OCI-LY1 (cell line): ENCODE measurements at regions not wholly inside any gene's neighbourhood (a gene's known extent, or its start where the extent isn't known, plus 50 kb on each side); places are given as distances from the start of the nearest gene placed in this dataset.

Experiments
- H2AFZ ChIP-seq: fragments of 200-600 bp; sonication (generic), shearing (Covaris generic); 2 replicates; pipeline ENCODE4 v1.6.0; 2014; ENCODE audit warnings: antibody characterized with exemption, mild to moderate bottlenecking, low read length
- H3F3A ChIP-seq: fragments of 200-600 bp; sonication (generic), shearing (Covaris generic); 2 replicates; pipeline ENCODE4 v1.6.0; 2014; ENCODE audit warnings: mild to moderate bottlenecking, antibody characterized with exemption, low read length, moderate library complexity; ENCODE audit not compliant: insufficient read depth
- H3K27ac ChIP-seq: fragments of 200-600 bp; sonication (generic); 2 replicates; pipeline ENCODE4 v1.5.1; 2014; ENCODE audit warnings: low read length, mixed run types, mild to moderate bottlenecking, low read depth; ENCODE audit not compliant: poor library complexity, severe bottlenecking
- H3K27me3 ChIP-seq: fragments of 200-600 bp; sonication (generic); 2 replicates; pipeline ENCODE4 v1.6.0; 2014; ENCODE audit warnings: antibody characterized with exemption, mild to moderate bottlenecking, low read length, moderate library complexity; ENCODE audit not compliant: insufficient read depth
- H3K36me3 ChIP-seq: fragments of 200-600 bp; sonication (generic); 2 replicates; pipeline ENCODE4 v1.6.1; 2014; ENCODE audit warnings: mild to moderate bottlenecking, antibody characterized with exemption, low read length, moderate library complexity, mixed read lengths; ENCODE audit not compliant: insufficient read depth
- H3K4me1 ChIP-seq: fragments of 200-600 bp; sonication (generic); 2 replicates; pipeline ENCODE4 v1.5.1; 2014; ENCODE audit warnings: mild to moderate bottlenecking, low read length, moderate library complexity; ENCODE audit not compliant: insufficient read depth, severe bottlenecking
- H3K4me2 ChIP-seq: fragments of 200-600 bp; sonication (generic), shearing (Covaris generic); 2 replicates; pipeline ENCODE4 v1.6.1; 2014; ENCODE audit warnings: low read length
- H3K4me3 ChIP-seq: fragments of 200-600 bp; sonication (generic); 2 replicates; pipeline ENCODE4 v1.5.1; 2014; ENCODE audit warnings: low read length, low read depth, mild to moderate bottlenecking, mixed read lengths; ENCODE audit not compliant: poor library complexity, severe bottlenecking
- H3K79me2 ChIP-seq: fragments of 200-600 bp; shearing (Covaris generic); 2 replicates; pipeline ENCODE4 v1.6.1; 2016; ENCODE audit warnings: mixed run types, low read length, mixed read lengths; ENCODE audit not compliant: insufficient read depth
- H3K9ac ChIP-seq: fragments of 200-600 bp; sonication (generic), shearing (Covaris generic); 2 replicates; pipeline ENCODE4 v1.6.1; 2014; ENCODE audit warnings: mild to moderate bottlenecking, low read length, mixed read lengths
- H3K9me2 ChIP-seq: fragments of 200-600 bp; sonication (generic), shearing (Covaris generic); 2 replicates; pipeline ENCODE4 v1.6.1; 2014; ENCODE audit warnings: low read depth, mild to moderate bottlenecking, low read length, mixed read lengths
- H3K9me3 ChIP-seq: fragments of 200-600 bp; shearing (Covaris generic); 2 replicates; pipeline ENCODE4 v1.6.1; 2014; ENCODE audit warnings: low read length, mixed read lengths
- H4K20me1 ChIP-seq: fragments of 200-600 bp; sonication (generic), shearing (Covaris generic); 2 replicates; pipeline ENCODE4 v1.6.0; 2016; ENCODE audit warnings: mild to moderate bottlenecking, low read length; ENCODE audit not compliant: insufficient read depth
- EZH2 ChIP-seq: fragments of 200-600 bp; sonication (generic), shearing (Covaris generic); IDR thresholded peaks from 2 replicates; pipeline ENCODE4 v1.8.0; 2017; ENCODE audit warnings: borderline replicate concordance, mixed run types, mild to moderate bottlenecking, antibody characterized with exemption, low read length, moderate library complexity, mixed read lengths
- TF ChIP-seq, protein P1 (sequence below): fragments of 200-600 bp; sonication (generic), shearing (Covaris generic); IDR thresholded peaks from 2 replicates; pipeline ENCODE4 v1.5.1; 2017; ENCODE audit warnings: mild to moderate bottlenecking, antibody characterized with exemption, low read length, moderate library complexity, mixed read lengths

DNA sequence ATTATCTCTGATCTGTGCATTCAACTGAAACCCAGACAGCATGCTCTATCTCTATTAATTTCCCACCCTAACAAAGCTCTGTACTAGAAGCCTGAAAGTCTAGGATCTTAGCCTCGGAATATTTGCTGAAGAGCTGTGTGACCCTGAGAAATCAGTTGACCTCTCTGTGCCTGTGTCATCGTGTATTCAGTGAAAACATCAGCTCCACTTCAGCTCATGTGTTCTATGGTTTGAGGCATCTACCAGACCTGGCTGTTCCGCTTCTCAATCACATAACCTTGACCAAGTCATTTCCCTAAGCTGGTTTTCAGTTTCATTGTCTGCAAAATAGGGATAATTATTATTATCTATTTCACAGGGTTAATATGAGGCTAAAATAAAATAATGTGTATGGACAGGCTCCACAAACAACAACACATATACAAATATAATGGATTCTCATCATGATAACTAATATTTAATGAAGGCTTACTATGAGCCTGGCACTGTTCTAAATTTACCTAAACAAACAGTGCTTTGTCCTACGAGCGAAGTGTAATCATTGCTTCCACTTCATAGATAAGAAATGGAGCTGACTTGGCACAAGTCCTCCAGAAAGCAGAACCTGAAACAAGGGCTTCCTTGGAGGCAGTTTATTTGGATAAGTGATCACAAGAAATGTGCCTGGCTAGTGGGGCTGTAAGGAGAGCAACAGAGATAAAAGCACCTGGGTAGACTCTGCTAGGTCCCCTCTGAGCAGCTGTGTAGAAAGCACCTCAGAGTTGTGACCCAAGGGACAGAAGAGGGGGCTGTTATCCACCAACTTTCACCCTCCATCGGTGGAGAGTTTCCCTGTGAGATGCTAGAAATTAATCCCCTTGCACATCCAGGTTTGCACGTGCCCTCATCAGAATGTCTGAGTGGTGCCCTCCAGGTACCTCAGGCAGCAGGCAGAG lies 356.9 kb downstream of the RAB28 start:
- Histone ChIP-seq H3K36me3 (no peaks in the 10 kb centered on the region), H3K9me2 (no peaks in the 10 kb centered on the region), H3K4me3 (no peak overlapping the region), H3K79me2 (no peaks in the 10 kb centered on the region), H3K27me3 (no peaks in the 10 kb centered on the region), H3K4me2 (no peak overlapping the region), H3K9me3 (no peaks in the 10 kb centered on the region), H3K4me1 (no peaks in the 10 kb centered on the region), H3F3A (no peaks in the 10 kb centered on the region), H3K9ac (no peak overlapping the region), H2AFZ (no peak overlapping the region), H3K27ac (no peak overlapping the region), H4K20me1 (no peaks in the 10 kb centered on the region)
- TF ChIP-seq, protein P1, sequence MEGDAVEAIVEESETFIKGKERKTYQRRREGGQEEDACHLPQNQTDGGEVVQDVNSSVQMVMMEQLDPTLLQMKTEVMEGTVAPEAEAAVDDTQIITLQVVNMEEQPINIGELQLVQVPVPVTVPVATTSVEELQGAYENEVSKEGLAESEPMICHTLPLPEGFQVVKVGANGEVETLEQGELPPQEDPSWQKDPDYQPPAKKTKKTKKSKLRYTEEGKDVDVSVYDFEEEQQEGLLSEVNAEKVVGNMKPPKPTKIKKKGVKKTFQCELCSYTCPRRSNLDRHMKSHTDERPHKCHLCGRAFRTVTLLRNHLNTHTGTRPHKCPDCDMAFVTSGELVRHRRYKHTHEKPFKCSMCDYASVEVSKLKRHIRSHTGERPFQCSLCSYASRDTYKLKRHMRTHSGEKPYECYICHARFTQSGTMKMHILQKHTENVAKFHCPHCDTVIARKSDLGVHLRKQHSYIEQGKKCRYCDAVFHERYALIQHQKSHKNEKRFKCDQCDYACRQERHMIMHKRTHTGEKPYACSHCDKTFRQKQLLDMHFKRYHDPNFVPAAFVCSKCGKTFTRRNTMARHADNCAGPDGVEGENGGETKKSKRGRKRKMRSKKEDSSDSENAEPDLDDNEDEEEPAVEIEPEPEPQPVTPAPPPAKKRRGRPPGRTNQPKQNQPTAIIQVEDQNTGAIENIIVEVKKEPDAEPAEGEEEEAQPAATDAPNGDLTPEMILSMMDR = no peak
- no peak for TF ChIP-seq EZH2

DNA sequence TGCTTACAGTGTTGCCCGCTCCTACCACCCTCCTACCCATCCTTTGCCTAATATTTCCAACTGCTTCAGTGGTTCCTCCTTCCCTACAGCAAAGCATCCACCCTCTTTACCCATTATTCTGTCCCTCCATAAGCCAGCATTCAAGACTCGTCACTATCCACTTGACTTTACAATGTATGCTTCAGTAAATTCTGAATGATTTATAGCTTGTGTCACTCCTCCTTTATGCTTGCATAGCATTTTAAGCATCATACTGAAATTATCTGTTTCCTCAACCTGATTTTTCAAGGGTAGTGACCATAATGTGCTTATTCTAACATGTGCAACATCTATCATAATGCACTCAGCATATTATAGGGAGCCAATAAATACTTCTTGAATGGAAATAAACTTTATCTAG lies 365.5 kb downstream of the RAB28 start:
- Histone ChIP-seq H3F3A (no peaks in the 10 kb centered on the region), H3K27ac (no peak overlapping the region), H3K36me3 (no peaks in the 10 kb centered on the region), H3K9me3 (no peaks in the 10 kb centered on the region), H3K9me2 (no peaks in the 10 kb centered on the region), H3K9ac (no peak overlapping the region), H3K4me1 (no peaks in the 10 kb centered on the region), H4K20me1 (no peaks in the 10 kb centered on the region), H3K27me3 (no peaks in the 10 kb centered on the region), H3K4me3 (no peak overlapping the region), H3K4me2 (no peak overlapping the region), H3K79me2 (no peaks in the 10 kb centered on the region), H2AFZ (no peak overlapping the region)
- TF ChIP-seq, protein P1 = no peak
- TF ChIP-seq EZH2 = no peak

DNA sequence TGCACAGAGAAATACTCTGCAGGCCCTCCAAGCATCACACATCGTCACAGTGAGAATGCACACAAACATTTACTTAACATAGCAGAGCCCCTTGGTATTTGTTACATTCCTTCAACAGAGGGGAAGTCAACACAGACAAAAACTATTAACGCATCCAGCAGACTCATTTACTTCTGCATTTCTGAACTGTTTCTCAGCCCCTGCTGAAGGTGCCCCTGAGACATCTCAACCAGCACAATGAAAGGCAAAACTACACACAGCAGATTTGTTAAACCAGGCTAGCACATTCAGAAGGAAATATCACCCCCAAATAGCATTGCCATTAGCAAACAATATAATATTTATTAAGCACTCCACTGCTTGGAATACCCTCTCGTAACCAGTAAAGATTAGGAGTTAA lies 367.0 kb downstream of the RAB28 start:
- H4K20me1 ChIP-seq = no peaks in the 10 kb centered on the region
- no peak for TF ChIP-seq EZH2
- TF ChIP-seq, protein P1 = no peak
- no peaks in the 10 kb centered on the region for H3K9me2 ChIP-seq
- H3K9ac ChIP-seq = no peak overlapping the region
- no peak overlapping the region for H3K4me3 ChIP-seq
- H3K79me2 ChIP-seq = no peaks in the 10 kb centered on the region
- no peak overlapping the region for H3K4me2 ChIP-seq
- no peaks in the 10 kb centered on the region for H3K27me3 ChIP-seq
- no peaks in the 10 kb centered on the region for H3K9me3 ChIP-seq
- no peak overlapping the region for H2AFZ ChIP-seq
- H3K36me3 ChIP-seq = no peaks in the 10 kb centered on the region
- no peak overlapping the region for H3K27ac ChIP-seq
- H3F3A ChIP-seq = no peaks in the 10 kb centered on the region
- no peaks in the 10 kb centered on the region for H3K4me1 ChIP-seq
